Transverse colon (tissue), 4 donors: ENCODE measurements at regions not wholly inside any gene's neighbourhood (a gene's known extent, or its start where the extent isn't known, plus 50 kb on each side); places are given as distances from the start of the nearest gene placed in this dataset.

Experiments used
- DNase-seq: peaks from one replicate; pipeline ENCODE4 v3.0.0-alpha.2; 2019
- H3K27ac ChIP-seq, 4 donors: fragments of 200-600 bp; sonication (generic); 2 replicates each; pipeline ENCODE4 v1.5.1; 2016 to 2018; ENCODE audit warnings: inconsistent platforms in 4 of 4
- H3K27me3 ChIP-seq: fragments of 200-600 bp; sonication (generic); 2 replicates; pipeline ENCODE4 v1.5.1; 2017; ENCODE audit warnings: inconsistent platforms
- H3K36me3 ChIP-seq, 4 donors: fragments of 200-600 bp; sonication (generic); 2 replicates each; pipeline ENCODE4 v1.5.1; 2017 to 2019; ENCODE audit warnings: inconsistent platforms in 4 of 4
- H3K4me1 ChIP-seq, 4 donors: fragments of 200-600 bp; sonication (generic); 2 replicates each; pipeline ENCODE4 v1.5.1; 2017 to 2020; ENCODE audit warnings: inconsistent platforms in 4 of 4
- H3K4me3 ChIP-seq, 4 donors: fragments of 200-600 bp; sonication (generic); 1 replicate in 1 of 4; 2 replicates in 3 of 4; pipeline versions ENCODE4 v1.5.1 to v1.6.1; 2017 to 2019; ENCODE audit warnings: inconsistent platforms in 4 of 4
- H3K9me3 ChIP-seq, 2 donors: fragments of 200-600 bp; sonication (generic); 2 replicates each; pipeline ENCODE4 v1.5.1; 2017 to 2019; ENCODE audit warnings: inconsistent platforms in 2 of 2
- EP300 ChIP-seq: sonication (generic); formaldehyde crosslinking; IDR thresholded peaks from one replicate; pipeline ENCODE4 v1.6.1; 2017; ENCODE audit warnings: antibody characterized with exemption, low read depth
- POLR2A ChIP-seq: fragments of 450-650 bp; IDR thresholded peaks from one replicate; pipeline ENCODE4 v1.6.1; 2016; ENCODE audit warnings: antibody characterized with exemption, mild to moderate bottlenecking, moderate library complexity
- POLR2AphosphoS5 ChIP-seq, 3 donors: sonication (generic); formaldehyde crosslinking; IDR thresholded peaks; one replicate each; pipeline ENCODE4 v1.6.1; 2016; ENCODE audit warnings: antibody characterized with exemption in 3 of 3
- WGBS, 2 donors: methylation state at CpG; one replicate each; pipeline ENCODE4 v1.1.5; 2018; ENCODE audit warnings: low coverage in 1 of 2; 5-methylcytosine and 5-hydroxymethylcytosine counted together
- in situ Hi-C, 4 donors: fragments of 200-750 bp; cut with MboI; loops; one replicate each; pipeline versions ENCODE4 v1.15.0 to v1.15.1; 2017; ENCODE audit warnings: low sequenced_read_pairs in 3 of 4, low pct_ligation_motif_present in 1 of 4, low pct_unique_long_range_greater_than_20kb in 1 of 4
- intact Hi-C: fragments of 100-400 bp; cut with DNase I; formaldehyde crosslinking; loops from one replicate; pipeline ENCODE4 v1.15.1; 2023; ENCODE audit warnings: low total_unique reads
- TF ChIP-seq, protein P1 (sequence below), 5 experiments: fragments of 200-600 bp in 3 of 5; fragments of 450-650 bp in 2 of 5; sonication (generic) in 3 of 5; IDR thresholded peaks; 1 replicate in 2 of 5; 2 replicates in 3 of 5; pipeline ENCODE4 v1.5.1; 2016 to 2017; ENCODE audit warnings: antibody characterized with exemption in 5 of 5, inconsistent platforms in 3 of 5, mild to moderate bottlenecking in 2 of 5, moderate library complexity in 1 of 5

DNA sequence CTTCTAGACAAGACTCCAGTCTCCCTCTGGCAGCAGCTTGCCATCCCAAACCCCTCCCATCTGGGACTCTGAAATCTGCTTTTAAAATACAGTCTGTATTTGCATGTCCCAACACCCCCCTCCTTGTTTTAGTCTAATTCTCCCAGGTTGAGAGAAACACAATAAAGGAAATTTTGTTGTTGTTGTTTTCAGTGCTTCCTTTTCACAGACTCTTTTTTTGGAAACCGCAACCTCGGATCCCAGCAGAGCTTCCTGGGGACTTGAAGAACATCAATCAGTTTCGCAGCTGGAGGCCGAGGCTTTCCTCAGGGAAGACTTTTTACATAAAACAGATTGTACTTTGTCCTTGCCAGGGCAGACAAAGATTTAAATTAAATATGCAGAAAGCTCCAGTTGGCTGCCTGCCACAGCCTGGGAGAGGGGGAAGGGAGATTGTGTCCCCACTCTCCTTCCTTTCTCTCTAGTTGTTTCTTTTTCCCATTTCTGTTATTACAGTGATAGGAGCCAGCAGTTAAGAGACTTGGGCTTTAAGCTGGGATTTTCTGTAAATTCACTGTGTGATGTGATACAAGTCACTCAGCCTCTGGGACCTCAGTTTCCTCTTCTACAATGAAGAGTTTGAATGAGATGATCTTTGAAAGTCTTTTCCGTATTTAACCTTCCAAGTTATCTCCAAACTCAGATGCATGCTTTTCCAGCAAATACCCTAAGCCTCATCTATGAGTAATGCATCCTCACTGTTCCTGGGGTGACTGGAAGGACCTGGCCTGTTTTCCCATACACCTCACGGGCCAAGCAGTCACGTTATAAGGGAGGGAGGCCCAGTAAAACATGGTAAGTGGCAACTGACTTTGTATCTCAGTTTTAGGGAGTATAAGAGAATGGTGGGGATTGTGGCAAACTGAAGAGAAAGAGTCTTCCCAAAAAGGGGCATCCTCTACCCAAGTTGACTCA is 192.3 kb downstream of the REEP3 start:
- WGBS, 2 donors, result 33 to 37% methylated on average over 7 of the region's 7 CpGs
- intact Hi-C loops (loop anchor here (5.0 kb wide), 1 partner anchor 86 kb away; no protein-coding TSS in a partner anchor), in situ Hi-C loops (loop anchor here (5.0 to 25.0 kb wide), 3 partner anchors 79 to 501 kb away; no protein-coding TSS in a partner anchor)
- DNase-seq, result peak; percentile 79
- peak overlapping the region; percentile 82 to 89 (median 86) for H3K27ac ChIP-seq
- no peaks in the 10 kb centered on the region for H3K9me3 ChIP-seq
- H3K4me1 ChIP-seq, result peaks cover 27 to 50% (median 36%) of the 10 kb centered on the region in 4 donors
- no peaks in the 10 kb centered on the region for H3K36me3 ChIP-seq
- H3K4me3 ChIP-seq, result no peak overlapping the region
- TF ChIP-seq EP300, result peak; percentile 44
- TF ChIP-seq POLR2A, result no peak
- peak; percentile 8 to 68 (median 57) for TF ChIP-seq POLR2AphosphoS5 (IDR thresholded peaks at IDR 0.05)
- TF ChIP-seq, protein P1, sequence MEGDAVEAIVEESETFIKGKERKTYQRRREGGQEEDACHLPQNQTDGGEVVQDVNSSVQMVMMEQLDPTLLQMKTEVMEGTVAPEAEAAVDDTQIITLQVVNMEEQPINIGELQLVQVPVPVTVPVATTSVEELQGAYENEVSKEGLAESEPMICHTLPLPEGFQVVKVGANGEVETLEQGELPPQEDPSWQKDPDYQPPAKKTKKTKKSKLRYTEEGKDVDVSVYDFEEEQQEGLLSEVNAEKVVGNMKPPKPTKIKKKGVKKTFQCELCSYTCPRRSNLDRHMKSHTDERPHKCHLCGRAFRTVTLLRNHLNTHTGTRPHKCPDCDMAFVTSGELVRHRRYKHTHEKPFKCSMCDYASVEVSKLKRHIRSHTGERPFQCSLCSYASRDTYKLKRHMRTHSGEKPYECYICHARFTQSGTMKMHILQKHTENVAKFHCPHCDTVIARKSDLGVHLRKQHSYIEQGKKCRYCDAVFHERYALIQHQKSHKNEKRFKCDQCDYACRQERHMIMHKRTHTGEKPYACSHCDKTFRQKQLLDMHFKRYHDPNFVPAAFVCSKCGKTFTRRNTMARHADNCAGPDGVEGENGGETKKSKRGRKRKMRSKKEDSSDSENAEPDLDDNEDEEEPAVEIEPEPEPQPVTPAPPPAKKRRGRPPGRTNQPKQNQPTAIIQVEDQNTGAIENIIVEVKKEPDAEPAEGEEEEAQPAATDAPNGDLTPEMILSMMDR (IDR thresholded peaks at IDR 0.05), result no peak
- H3K27me3 ChIP-seq, result no peaks in the 10 kb centered on the region

DNA sequence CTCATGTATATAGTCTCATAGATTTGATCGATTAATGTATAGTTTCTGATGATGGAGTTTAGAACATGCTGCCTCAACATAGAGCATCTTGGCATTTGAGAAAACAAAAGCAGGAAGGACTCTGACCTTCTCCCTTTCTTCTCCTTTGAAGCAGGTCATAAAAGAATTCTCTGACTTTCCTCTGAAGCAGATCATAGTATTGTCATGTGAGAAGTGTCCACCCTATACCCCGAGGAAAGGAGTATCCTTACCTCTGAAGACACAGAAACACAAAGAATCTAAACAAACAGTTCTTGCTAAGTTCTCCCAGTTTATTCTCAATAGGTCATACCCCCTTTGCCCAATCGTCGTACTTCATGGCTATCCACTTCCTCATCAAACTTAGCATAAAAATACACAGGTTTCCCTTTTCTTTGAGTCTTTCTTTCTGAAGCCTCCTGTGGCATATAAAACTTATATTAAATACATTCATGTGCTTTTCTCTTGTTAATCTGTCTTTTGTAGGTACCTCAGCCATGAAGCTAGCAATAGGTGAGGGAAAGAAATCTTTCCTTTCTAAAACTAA is 194.9 kb downstream of the REEP3 start:
- H3K36me3 ChIP-seq, result no peaks in the 10 kb centered on the region
- 30 to 42% methylated on average over 4 of the region's 4 CpGs for WGBS, 2 donors
- no peaks in the 10 kb centered on the region for H3K9me3 ChIP-seq
- H3K4me3 ChIP-seq, result no peak overlapping the region
- TF ChIP-seq EP300 (no peak), POLR2A (no peak), POLR2AphosphoS5 (IDR thresholded peaks at IDR 0.05) (no peak)
- TF ChIP-seq, protein P1 (IDR thresholded peaks at IDR 0.05), result no peak
- H3K27ac ChIP-seq, result no peak overlapping the region
- H3K27me3 ChIP-seq, result no peaks in the 10 kb centered on the region
- intact Hi-C loops, result loop anchor here (5.0 kb wide), 2 partner anchors 249 to 544 kb away; partner anchors contain the start of gene JMJD1C
- in situ Hi-C loops, result loop anchor here (5.0 to 25.0 kb wide), 3 partner anchors 81 to 504 kb away; no protein-coding TSS in a partner anchor
- DNase-seq, result no peak
- H3K4me1 ChIP-seq, result peaks cover 26 to 59% (median 30%) of the 10 kb centered on the region in 4 donors

DNA sequence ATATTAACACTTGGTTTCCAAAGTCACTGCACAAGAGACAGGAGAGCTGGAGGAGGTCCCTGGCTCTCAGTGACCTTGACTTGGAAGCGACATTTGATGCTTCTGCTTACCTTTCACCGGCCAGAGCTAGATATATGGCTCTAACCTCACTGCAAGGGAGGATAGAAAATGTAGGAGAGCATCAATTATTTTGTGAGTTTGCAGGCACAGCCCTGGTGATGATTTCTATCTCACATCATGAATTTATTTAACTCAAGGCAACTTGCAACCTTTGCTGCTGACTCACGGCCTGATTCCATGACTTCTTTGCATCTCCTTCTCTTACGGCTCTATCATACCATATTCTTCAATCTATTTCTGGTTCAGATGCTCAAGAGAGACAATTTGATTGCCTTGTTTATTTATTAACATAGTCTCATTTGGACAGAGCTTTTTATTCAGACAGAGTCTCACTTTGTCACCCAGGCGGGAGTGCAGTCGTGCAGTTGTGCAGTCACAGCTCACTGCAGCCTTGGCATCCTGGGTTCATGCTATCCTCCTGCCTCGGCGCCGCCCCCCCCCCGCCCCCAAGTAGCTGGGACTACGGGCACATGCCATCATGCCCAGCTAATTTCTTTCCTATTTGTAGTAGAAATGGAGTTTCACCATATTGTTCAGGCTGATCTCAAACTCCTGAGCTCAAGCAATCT is 196.0 kb downstream of the REEP3 start:
- Histone ChIP-seq H3K36me3 (no peaks in the 10 kb centered on the region), H3K27ac (no peak overlapping the region), H3K9me3 (no peaks in the 10 kb centered on the region), H3K27me3 (no peaks in the 10 kb centered on the region), H3K4me3 (no peak overlapping the region), H3K4me1 (peaks cover 16 to 48% (median 20%) of the 10 kb centered on the region in 4 donors)
- DNase-seq, result no peak
- intact Hi-C loops (loop anchor here (5.0 kb wide), 2 partner anchors 250 to 545 kb away; partner anchors contain the start of gene JMJD1C), in situ Hi-C loops (loop anchor here (5.0 to 25.0 kb wide), 3 partner anchors 82 to 505 kb away; no protein-coding TSS in a partner anchor)
- WGBS, 2 donors, result 85 to 87% methylated on average over 4 to 11 of the region's 11 CpGs
- TF ChIP-seq EP300 (no peak), POLR2A (no peak), POLR2AphosphoS5 (IDR thresholded peaks at IDR 0.05) (no peak)
- TF ChIP-seq, protein P1 (IDR thresholded peaks at IDR 0.05), result no peak
